NCI-H1092 treated with DMSO at 0.1 percent for 48 hours (cell line): ENCODE measurements at regions not wholly inside any gene's neighbourhood (a gene's known extent, or its start where the extent isn't known, plus 50 kb on each side); places are given as distances from the start of the nearest gene placed in this dataset.
"Not testable (repeated sequence)": the region's sequence is repeated elsewhere in the genome, so short reads cannot be mapped to it uniquely, and the experiment has no call there.

Experiments used
- DNase-seq: peaks from one replicate; lab custom pipeline; 2025; lab: John Stamatoyannopoulos, UW

DNA sequence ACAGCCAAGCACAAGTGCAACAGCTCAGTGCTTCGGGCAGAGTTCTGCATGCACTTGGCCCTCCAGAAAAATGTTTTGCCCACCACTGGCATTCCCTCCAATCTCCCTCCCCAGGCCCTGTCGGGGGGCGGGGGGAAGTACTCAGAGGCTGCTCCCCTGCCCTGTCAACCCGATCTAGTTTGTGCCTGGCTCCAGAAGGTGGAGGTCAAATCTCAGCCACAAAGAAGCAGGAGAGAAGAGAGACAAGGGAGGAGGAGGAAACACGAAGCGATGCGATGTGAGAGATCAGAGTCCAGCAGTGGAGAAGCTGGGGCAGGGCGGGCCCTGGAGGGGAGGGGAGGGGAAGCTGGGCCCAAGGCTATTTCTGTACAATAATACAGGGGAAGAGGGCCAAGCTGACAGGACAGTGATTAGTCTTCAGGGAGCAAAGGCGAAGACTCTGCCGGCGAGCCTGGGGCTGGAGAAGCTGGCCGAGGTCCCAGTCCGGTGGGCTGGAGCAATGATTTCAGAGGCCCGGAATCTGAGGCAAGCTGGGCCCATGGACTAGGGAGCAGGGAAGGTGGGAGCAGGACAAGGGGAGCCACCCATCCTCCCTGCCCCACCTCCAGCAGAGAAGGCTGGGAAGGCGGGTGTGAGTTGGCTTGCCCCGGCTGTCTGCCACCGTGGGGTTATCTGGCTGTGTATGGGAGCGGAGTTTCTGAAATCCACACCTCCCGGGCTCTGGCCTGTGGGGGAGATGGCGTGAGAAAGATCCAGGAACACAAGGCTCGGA is 167.1 kb downstream of the EFNB1 start:
- no peak for DNase-seq

GRCh38 chrX:68995386-68995779 is 166.6 kb downstream of the EFNB1 start:
- no peak for DNase-seq

DNA sequence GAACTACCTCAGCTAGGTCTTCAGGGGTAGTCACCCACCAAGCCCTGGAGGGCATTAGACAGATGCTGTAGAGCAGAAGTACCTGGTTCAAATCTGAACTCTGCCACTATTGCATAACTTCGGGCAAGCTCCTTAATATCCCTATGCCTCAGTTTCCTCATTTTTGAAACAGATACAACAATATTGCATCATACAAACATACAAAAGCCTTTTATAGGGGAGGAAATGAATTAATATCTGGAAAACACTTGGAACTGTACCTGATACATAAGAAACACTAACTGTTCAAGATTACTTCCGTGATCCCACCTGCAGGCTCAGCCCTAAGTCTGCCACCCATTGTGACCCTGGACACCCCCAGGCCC is 166.1 kb downstream of the EFNB1 start:
- no peak for DNase-seq

DNA sequence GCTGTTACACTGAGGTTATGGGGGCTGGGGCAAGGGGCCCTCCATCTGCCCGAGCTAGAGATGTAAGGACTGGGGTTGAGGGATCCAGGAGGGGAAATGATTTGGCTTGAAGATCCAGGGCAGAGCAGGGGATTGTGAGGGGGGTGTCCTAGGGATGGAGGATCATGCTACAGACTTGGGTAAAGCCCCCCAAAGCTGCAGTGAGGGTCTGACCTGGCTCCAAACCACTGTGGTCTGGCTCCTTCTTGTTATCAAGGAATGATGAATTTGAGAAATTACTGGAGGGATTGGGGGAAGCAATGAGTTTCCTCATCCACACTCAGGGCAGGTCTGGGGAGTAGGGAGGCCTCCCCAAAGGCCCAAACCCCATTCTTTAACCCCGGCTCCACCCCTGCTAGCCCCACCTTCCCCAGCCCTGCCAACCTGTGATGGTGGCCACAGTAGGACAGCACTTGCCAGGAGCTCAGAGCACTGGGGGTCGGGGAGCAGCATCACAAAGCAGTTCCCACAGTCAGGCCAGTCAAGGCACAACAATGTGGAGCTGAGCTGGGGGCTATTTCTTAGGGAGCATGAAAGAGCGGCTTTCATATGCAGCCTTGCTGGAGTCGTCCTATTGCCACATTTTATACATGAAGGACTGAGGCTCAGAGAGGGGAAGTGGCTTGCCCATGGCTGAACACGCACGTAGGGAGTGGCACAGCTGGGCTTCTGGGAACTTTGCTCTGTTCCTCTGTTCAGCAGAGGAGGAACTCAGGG is 165.5 kb downstream of the EFNB1 start:
- DNase-seq, result no peak

GRCh38 chrX:68992821-68993397 is 164.1 kb downstream of the EFNB1 start:
- no peak for DNase-seq

DNA sequence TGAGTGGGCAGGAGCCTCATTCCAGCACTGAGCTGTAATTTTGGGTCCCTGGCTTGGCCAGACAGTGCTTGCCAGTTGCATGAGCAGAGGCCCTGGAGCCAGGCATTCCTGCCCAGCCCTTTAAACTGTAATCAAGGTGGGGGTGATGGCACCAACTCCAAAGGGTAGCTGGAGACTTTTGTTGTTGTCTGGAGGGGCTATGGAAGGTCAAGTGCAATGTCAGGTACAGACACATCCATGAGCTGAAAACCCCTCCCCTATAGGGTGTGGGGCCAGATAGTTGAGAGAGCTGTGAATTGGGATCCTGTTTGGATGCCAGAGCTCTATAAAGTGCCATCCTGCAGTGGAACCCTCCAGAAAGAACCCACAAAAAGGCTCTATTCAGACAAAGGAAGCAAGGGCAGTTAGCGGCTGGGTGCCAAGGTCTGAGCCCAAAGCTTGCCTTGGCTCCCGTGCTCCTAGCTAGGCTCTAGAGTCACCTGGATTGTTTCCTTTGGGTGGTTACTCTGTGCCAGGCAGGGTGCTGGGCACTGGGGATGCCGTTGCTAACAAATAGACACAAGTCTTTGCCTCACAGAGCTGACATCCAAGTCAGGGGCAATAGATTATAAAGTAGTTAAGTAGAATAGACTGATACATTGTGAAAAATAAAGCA is 163.0 kb downstream of the EFNB1 start:
- DNase-seq, result no peak

- no peak for DNase-seq
Measured at GRCh38 chrX:68990948-68991347, 162.1 kb downstream of the EFNB1 start.

GRCh38 chrX:68989865-68990606 is 161.2 kb downstream of the EFNB1 start:
- peak; percentile 32 for DNase-seq

DNA sequence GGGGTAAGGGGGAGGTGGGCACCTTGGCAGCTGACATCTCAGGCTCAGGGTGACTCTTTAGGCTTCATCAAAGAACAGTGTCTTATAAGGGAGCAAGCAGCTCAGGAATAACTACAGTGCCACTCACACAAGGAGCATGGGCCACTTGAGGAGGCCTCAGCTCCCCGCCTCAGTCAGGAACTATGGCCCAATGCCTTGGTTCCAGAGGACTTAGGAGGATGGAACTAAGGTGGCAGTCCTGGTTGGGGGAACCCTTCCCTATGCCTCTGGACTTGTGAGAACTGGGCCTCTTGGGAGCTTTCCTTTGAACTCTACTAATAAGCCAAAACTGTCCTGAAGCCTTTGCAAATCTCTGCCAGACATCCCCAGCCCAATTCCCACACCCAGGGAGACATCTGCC is 160.6 kb downstream of the EFNB1 start:
- no peak for DNase-seq

GRCh38 chrX:68988865-68989264 is 160.0 kb downstream of the EFNB1 start:
- no peak for DNase-seq

GRCh38 chrX:68985135-68985755 is 156.4 kb downstream of the EFNB1 start:
- no peak for DNase-seq

DNA sequence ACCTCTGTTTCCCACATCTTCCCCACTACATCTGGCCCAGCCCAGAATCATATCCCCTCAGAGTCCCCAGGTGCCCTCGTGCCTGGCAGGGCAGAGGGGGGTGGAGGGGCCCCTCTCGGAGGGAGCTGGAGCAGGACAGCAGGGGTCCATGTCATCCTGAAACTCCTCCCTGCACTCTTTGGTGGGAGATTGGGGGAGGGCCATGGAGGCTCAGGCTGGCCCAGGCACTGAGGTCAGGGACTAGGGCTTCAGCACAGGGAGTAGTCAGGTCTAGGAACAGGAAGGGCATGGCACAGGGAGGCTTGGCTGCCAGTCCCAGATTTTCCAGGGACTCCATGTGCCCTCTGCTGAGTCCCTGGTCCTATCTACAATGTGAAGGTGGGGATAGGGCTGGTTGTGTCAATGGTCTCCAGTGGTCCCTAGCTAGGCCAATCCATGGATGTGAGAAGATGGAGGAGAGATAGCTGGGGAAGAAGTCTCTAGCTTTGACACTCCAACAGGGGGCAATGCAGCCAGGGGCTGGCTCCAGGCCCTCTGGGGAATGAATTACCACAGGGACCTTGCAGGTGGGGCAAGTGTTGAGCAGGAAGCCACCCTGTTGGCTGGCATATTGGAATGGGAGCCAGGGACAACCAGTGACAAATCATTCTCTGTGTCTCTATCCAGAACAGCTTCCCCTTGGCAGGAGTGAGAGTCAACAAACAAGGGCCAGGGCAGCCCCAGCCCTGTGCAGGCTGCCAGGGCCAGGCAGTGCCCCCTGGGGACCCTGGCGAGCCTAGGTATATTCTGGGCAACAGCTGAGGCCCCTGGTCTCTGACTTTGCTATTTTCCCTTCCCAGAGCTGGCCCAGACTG is 154.4 kb downstream of the EFNB1 start:
- DNase-seq, result peak; percentile 29

DNA sequence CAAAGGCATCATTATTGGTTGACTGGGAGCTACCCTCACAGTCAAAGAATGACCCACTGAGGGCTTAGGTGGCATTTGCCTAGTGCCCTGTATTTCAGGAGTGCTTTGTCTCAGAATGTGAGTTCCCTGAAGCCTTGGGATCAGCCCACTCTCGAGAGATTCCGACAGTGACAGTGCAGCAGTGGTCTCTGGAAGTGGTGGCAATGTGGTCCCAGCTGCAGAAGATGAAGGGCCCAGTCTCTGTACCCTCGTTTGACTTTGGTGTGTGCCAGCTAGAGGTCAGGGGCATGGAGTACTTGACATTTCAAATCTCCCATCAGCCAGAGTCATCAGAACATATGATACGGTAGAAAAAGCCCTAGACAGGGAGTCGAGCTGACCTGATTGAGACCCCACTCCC is 153.7 kb downstream of the EFNB1 start:
- no peak for DNase-seq

DNA sequence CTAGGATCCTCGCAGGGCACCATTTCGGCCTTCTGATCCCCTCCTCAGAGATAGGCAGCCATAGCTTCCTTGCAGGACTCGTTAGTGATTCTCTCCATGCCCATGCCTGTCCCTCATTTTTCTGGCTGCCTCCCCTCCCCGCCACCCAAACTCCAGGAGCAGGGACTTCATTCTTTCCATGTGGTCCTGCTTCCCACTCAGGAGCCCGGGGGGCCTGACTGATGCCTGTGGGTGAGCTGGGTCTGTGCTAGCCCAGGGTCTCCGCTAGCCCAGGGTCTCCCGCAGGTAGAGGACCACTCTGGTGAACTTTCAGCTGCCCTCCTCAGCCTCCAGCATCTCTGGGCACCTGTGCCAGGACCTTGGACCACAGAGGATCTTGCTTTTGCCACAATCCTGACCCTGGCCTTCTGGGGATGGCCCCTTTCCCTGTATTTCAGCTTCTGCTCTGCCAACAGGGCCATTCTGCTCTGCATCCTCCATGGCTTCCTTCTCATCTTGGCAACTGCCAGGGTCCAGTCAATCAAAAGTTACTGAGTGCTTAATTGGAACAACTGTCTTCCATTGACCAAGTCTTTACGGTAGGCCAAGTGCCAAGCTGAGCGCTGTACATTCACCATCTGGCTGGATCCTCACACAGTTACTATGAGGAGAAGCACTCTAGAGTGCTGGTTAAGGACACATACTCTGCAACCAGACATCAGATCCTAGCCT is 152.2 kb downstream of the EFNB1 start:
- no peak for DNase-seq

DNA sequence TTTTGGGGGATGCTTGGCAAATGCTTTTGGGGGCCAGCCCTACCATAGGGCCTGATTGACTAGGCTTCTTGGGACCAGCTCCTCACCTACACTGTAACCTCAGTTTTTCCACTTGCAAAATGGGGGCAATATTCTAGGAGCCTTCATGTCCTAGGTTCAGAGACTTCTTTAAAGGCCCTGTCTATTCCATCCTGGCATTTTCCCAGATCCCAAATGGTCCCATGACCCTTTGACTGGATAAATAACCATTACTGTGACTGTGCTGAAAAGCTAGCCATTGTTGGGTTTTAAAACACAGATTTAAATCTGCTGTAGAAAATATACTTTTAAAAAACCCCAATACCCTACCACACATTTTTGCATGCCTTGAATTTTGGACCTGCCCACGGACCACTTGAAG is 149.8 kb downstream of the EFNB1 start:
- DNase-seq, result no peak

DNA sequence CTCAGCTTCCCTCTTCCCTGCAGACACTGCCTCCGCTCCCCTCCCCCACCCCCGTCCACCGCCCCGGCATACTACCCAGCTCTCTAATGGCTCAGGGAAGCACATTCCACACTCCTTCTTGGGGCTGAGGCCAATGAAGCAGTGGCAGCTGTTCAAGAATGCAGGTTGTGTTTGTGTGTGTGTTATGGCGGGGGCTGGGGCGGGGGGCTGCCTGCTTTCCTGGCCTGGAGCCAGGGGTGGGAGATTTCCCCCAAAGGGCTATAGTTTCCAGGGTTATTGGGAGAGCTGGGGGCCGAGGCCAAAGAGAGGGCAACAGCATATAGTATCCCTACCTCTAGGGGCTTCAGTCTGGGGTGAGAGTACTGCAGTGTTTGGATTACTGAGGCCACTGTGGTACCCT is 149.4 kb downstream of the EFNB1 start:
- DNase-seq, result no peak

DNA sequence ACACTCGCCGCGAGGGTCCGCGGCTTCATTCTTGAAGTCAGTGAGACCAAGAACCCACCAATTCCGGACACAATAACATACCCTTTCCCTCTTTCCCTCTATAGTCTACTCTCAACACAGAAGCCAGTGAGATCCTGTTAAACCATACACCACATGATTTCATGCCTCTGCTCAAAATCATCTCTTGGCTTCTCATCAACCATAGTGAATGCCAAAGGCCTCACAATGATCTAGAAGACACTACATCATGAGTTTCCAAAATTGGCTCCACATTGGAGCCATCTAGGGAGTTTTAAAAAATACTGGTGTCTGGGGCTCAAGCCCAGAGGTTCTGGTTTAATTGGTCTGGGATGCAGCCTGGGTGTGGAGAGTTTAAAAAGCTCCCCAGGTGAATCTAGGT is 124.5 kb downstream of the EFNB1 start:
- no peak for DNase-seq

- not testable (repeated sequence) for DNase-seq
Measured at GRCh38 chrX:68951942-68952619, 123.3 kb downstream of the EFNB1 start.

DNA sequence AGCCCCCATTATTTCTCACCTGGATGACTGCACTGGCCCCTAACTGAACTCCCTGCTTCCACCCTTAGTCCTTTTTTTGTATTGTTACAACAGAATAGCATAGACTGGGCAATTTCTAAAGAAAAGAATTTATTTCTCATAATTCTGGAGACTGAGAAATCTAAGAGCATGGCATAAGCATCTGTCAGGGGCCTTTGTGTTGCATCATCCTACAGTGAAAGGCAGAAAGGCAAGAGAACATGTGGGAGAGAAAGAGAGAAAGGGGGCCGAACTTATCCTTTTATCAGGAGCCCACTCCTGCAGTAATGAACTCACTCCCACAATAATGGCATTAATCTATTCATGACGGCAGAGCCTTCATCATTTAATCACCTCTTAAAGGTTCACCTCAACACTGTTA is 122.1 kb downstream of the EFNB1 start:
- DNase-seq, result no peak
